Vagina (tissue), 2 donors: ENCODE measurements at regions not wholly inside any gene's neighbourhood (a gene's known extent, or its start where the extent isn't known, plus 50 kb on each side); places are given as distances from the start of the nearest gene placed in this dataset.

Experiments
- CTCF ChIP-seq, 3 experiments: fragments of 450-650 bp in 2 of 3; fragments of 200-600 bp in 1 of 3; sonication (generic) in 1 of 3; IDR thresholded peaks; one replicate each; pipeline ENCODE4 v1.5.1; 2017 to 2019; ENCODE audit warnings: antibody characterized with exemption in 3 of 3, mild to moderate bottlenecking in 2 of 3, moderate library complexity in 2 of 3
- POLR2A ChIP-seq, 2 donors: fragments of 450-650 bp; IDR thresholded peaks; one replicate each; pipeline ENCODE4 v1.6.1; 2017; ENCODE audit warnings: antibody characterized with exemption in 2 of 2, mild to moderate bottlenecking in 2 of 2, moderate library complexity in 2 of 2
- POLR2AphosphoS5 ChIP-seq, 2 donors: sonication (generic); formaldehyde crosslinking; IDR thresholded peaks; one replicate each; pipeline ENCODE4 v1.9.0; 2017; ENCODE audit warnings: antibody characterized with exemption in 2 of 2, mild to moderate bottlenecking in 2 of 2, low read depth in 1 of 2; ENCODE audit not compliant: insufficient read depth in 1 of 2

GRCh38 chr7:155865830-155866525 is 53.7 kb upstream of the SHH start:
- TF ChIP-seq CTCF (IDR thresholded peaks at IDR 0.05) = no peak
- no peak for TF ChIP-seq POLR2A (IDR thresholded peaks at IDR 0.05)
- TF ChIP-seq POLR2AphosphoS5 (IDR thresholded peaks at IDR 0.05; ENCODE audit: insufficient read depth in 1 of 2, low read depth in 1 of 2) = no peak
